HG03025 (cell line): ENCODE measurements at regions not wholly inside any gene's neighbourhood (a gene's known extent, or its start where the extent isn't known, plus 50 kb on each side); places are given as distances from the start of the nearest gene placed in this dataset.

ENCODE experiments used
- ATAC-seq: cut with Tn5 transposase; IDR thresholded peaks from one replicate; pipeline ENCODE4 v1.9.1; 2021; ENCODE audit warnings: mild to moderate bottlenecking, moderate library complexity; ENCODE audit not compliant: unreplicated experiment, low FRiP score

- ATAC-seq, result no peak
Observed at GRCh38 chr9:73615557-73615956, 463.9 kb downstream of the ANXA1 start.

GRCh38 chr9:73617586-73617985 lies 465.9 kb downstream of the ANXA1 start:
- no peak for ATAC-seq

GRCh38 chr9:73640971-73641370 lies 489.3 kb downstream of the ANXA1 start:
- peak; percentile 82 for ATAC-seq

- no peak for ATAC-seq
Observed at GRCh38 chr9:73643379-73644013, 491.8 kb downstream of the ANXA1 start.

GRCh38 chr9:73647560-73647959 lies 495.9 kb downstream of the ANXA1 start:
- no peak for ATAC-seq

GRCh38 chr9:73649552-73649951 lies 497.9 kb downstream of the ANXA1 start:
- no peak for ATAC-seq

GRCh38 chr9:73655363-73655762 lies 503.7 kb downstream of the ANXA1 start:
- no peak for ATAC-seq

- ATAC-seq, result no peak
Observed at GRCh38 chr9:73655831-73656230, 504.2 kb downstream of the ANXA1 start.

- ATAC-seq, result no peak
Observed at GRCh38 chr9:73665253-73665652, 513.6 kb downstream of the ANXA1 start.

- no peak for ATAC-seq
Observed at GRCh38 chr9:73667749-73668148, 516.1 kb downstream of the ANXA1 start.

- no peak for ATAC-seq
Observed at GRCh38 chr9:73680831-73681230, 529.2 kb downstream of the ANXA1 start.

- no peak for ATAC-seq
Observed at GRCh38 chr9:73682789-73683188, 531.1 kb downstream of the ANXA1 start.

GRCh38 chr9:73683862-73684591 lies 532.4 kb downstream of the ANXA1 start:
- no peak for ATAC-seq

GRCh38 chr9:73684601-73685000 lies 532.9 kb downstream of the ANXA1 start:
- no peak for ATAC-seq

GRCh38 chr9:73685786-73686185 lies 534.1 kb downstream of the ANXA1 start:
- ATAC-seq, result no peak

GRCh38 chr9:73689051-73689870 lies 537.6 kb downstream of the ANXA1 start:
- ATAC-seq, result no peak

GRCh38 chr9:73701415-73702057 lies 549.9 kb downstream of the ANXA1 start:
- ATAC-seq, result no peak

- ATAC-seq, result no peak
Observed at GRCh38 chr9:73714294-73714693, 562.6 kb downstream of the ANXA1 start.

- ATAC-seq, result no peak
Observed at GRCh38 chr9:73715591-73715990, 563.9 kb downstream of the ANXA1 start.

GRCh38 chr9:73719660-73720059 lies 568.0 kb downstream of the ANXA1 start:
- no peak for ATAC-seq

- ATAC-seq, result no peak
Observed at GRCh38 chr9:73720601-73721000, 568.9 kb downstream of the ANXA1 start.
